H54 (cell line): ENCODE measurements at regions not wholly inside any gene's neighbourhood (a gene's known extent, or its start where the extent isn't known, plus 50 kb on each side); places are given as distances from the start of the nearest gene placed in this dataset.
A peak's percentile ranks its signal among the peaks of the same experiment; 100 is the strongest.

ENCODE experiments used
- DNase-seq: peaks from one replicate; pipeline ENCODE4 v3.0.0; 2011; ENCODE audit warnings: low spot score, mixed read lengths; ENCODE audit not compliant: insufficient read length
- FAIRE-seq: peaks from 3 replicates; lab custom pipeline; 2011; peaks lifted over from hg19 to GRCh38; lab: Jason Lieb, UNC
- POLR2A ChIP-seq: IDR thresholded peaks from 2 replicates; pipeline ENCODE4 v1.6.1; 2011; ENCODE audit warnings: low read depth, mild to moderate bottlenecking, low read length

- FAIRE-seq, result peak; percentile 45
- no peak for DNase-seq
- TF ChIP-seq POLR2A, result no peak
Observed at GRCh38 chr21:14877581-14878228, 187.1 kb downstream of the NRIP1 start.

- FAIRE-seq, result no peak
- no peak for DNase-seq
- TF ChIP-seq POLR2A, result no peak
Observed at GRCh38 chr21:14876524-14876840, 188.3 kb downstream of the NRIP1 start.

- TF ChIP-seq POLR2A, result no peak
- FAIRE-seq (no peak), DNase-seq (no peak)
Observed at GRCh38 chr21:14875704-14876523, 188.9 kb downstream of the NRIP1 start.

GRCh38 chr21:14875186-14875585, 189.6 kb downstream of the NRIP1 start:
- no peak for FAIRE-seq
- TF ChIP-seq POLR2A, result no peak
- no peak for DNase-seq

GRCh38 chr21:14874379-14874778, 190.4 kb downstream of the NRIP1 start:
- no peak for TF ChIP-seq POLR2A
- FAIRE-seq, result no peak

GRCh38 chr21:14871861-14872260, 192.9 kb downstream of the NRIP1 start:
- FAIRE-seq (no peak), DNase-seq (no peak)
- TF ChIP-seq POLR2A, result no peak

More at GRCh38 chr21:14874379-14874778, 190.4 kb downstream of the NRIP1 start:
- DNase-seq, result no peak

- no peak for TF ChIP-seq POLR2A
- DNase-seq (no peak), FAIRE-seq (no peak)
Observed at GRCh38 chr21:14870853-14871149, 194.0 kb downstream of the NRIP1 start.

- FAIRE-seq (no peak), DNase-seq (no peak)
- no peak for TF ChIP-seq POLR2A
Observed at GRCh38 chr21:14869984-14870852, 194.6 kb downstream of the NRIP1 start.

GRCh38 chr21:14866859-14867765, 197.7 kb downstream of the NRIP1 start:
- no peak for TF ChIP-seq POLR2A
- DNase-seq, result no peak
- no peak for FAIRE-seq

- DNase-seq, result peak; percentile 50
- no peak for TF ChIP-seq POLR2A
- peak; percentile 75 for FAIRE-seq
Observed at GRCh38 chr21:14864211-14865021, 200.4 kb downstream of the NRIP1 start.

- DNase-seq (no peak), FAIRE-seq (no peak)
- TF ChIP-seq POLR2A, result no peak
Observed at GRCh38 chr21:14863745-14864210, 201.0 kb downstream of the NRIP1 start.
